ENCODE measurements at regions not wholly inside any gene's neighbourhood (a gene's known extent, or its start where the extent isn't known, plus 50 kb on each side); places are given as distances from the start of the nearest gene placed in this dataset.

GRCh38 chr4:29151584-29151983 is 1568.6 kb upstream of the PCDH7 start:
- Histone ChIP-seq H3K4me3 (ENCODE audit: low read depth in 2 of 2, low read length in 2 of 2) (no peak overlapping the region), H3K9me3 (ENCODE audit: control insufficient read depth, insufficient read depth, low read depth, low read length) (no peaks in the 10 kb centered on the region), H3K36me3 (ENCODE audit: control insufficient read depth, insufficient read depth, low read length) (no peaks in the 10 kb centered on the region), H3K27me3 (ENCODE audit: control insufficient read depth, insufficient read depth, low read length) (no peaks in the 10 kb centered on the region), H3K27ac (ENCODE audit: low read length) (no peak overlapping the region), H3K4me1 (ENCODE audit: control insufficient read depth, insufficient read depth, low read length) (no peaks in the 10 kb centered on the region)
- no TSS peak for BruUV-seq (replicated peaks)
- POLR2A ChIA-PET = no interaction called here
- CTCF ChIA-PET = no interaction called here
- intact Hi-C loops (cut with micrococcal nuclease; ENCODE audit: unreplicated experiment) = no loop called here
- no peak for TF ChIP-seq SIN3A (IDR thresholded peaks at IDR 0.05; ENCODE audit: borderline replicate concordance, insufficient read depth, low read depth, low read length)
- TF ChIP-seq POLR2AphosphoS5 (IDR thresholded peaks at IDR 0.05; ENCODE audit: low read depth, low read length) = no peak
- TF ChIP-seq CTCF (IDR thresholded peaks at IDR 0.05) = no peak
- no peak for TF ChIP-seq TCF7L2 (IDR thresholded peaks at IDR 0.05; ENCODE audit: low read depth, low read length)
- no peak for TF ChIP-seq REST (IDR thresholded peaks at IDR 0.05; ENCODE audit: insufficient read depth in 1 of 2, low read depth in 2 of 2, low read length in 1 of 2)
- in situ Hi-C loops (cut with HindIII; ENCODE audit: low pct_unique_long_range_greater_than_20kb, low sequenced_read_pairs) = no loop called here
- ATAC-seq (no peak), DNase-seq (ENCODE audit: low read depth, low spot score) (no peak)

GRCh38 chr4:29153642-29154041 is 1566.5 kb upstream of the PCDH7 start:
- no peaks in the 10 kb centered on the region for H3K4me1 ChIP-seq (ENCODE audit: control insufficient read depth, insufficient read depth, low read length)
- no TSS peak for BruUV-seq (replicated peaks)
- no peak for TF ChIP-seq TCF7L2 (IDR thresholded peaks at IDR 0.05; ENCODE audit: low read depth, low read length)
- no peak for TF ChIP-seq REST (IDR thresholded peaks at IDR 0.05; ENCODE audit: insufficient read depth in 1 of 2, low read depth in 2 of 2, low read length in 1 of 2)
- TF ChIP-seq POLR2AphosphoS5 (IDR thresholded peaks at IDR 0.05; ENCODE audit: low read depth, low read length) = no peak
- TF ChIP-seq CTCF (IDR thresholded peaks at IDR 0.05) = no peak
- no peak for TF ChIP-seq SIN3A (IDR thresholded peaks at IDR 0.05; ENCODE audit: borderline replicate concordance, insufficient read depth, low read depth, low read length)

More at GRCh38 chr4:29153642-29154041, 1566.5 kb upstream of the PCDH7 start:
- ChIA-PET CTCF (no interaction called here), POLR2A (no interaction called here)
- DNase-seq (ENCODE audit: low read depth, low spot score) (no peak), ATAC-seq (no peak)
- no peaks in the 10 kb centered on the region for H3K36me3 ChIP-seq (ENCODE audit: control insufficient read depth, insufficient read depth, low read length)
- in situ Hi-C loops (cut with HindIII; ENCODE audit: low pct_unique_long_range_greater_than_20kb, low sequenced_read_pairs) = no loop called here
- H3K4me3 ChIP-seq (ENCODE audit: low read depth in 2 of 2, low read length in 2 of 2) = no peak overlapping the region
- H3K27ac ChIP-seq (ENCODE audit: low read length) = no peak overlapping the region
- intact Hi-C loops (cut with micrococcal nuclease; ENCODE audit: unreplicated experiment) = no loop called here
- no peaks in the 10 kb centered on the region for H3K27me3 ChIP-seq (ENCODE audit: control insufficient read depth, insufficient read depth, low read length)
- no peaks in the 10 kb centered on the region for H3K9me3 ChIP-seq (ENCODE audit: control insufficient read depth, insufficient read depth, low read depth, low read length)

Data from Panc1 (cell line).